H1 (cell line): ENCODE measurements at regions not wholly inside any gene's neighbourhood (a gene's known extent, or its start where the extent isn't known, plus 50 kb on each side); places are given as distances from the start of the nearest gene placed in this dataset.
A peak's percentile ranks its signal among the peaks of the same experiment; 100 is the strongest.

Source experiments
- CTCF ChIA-PET: fragments of 300-600 bp; sonication (Branson Sonifier 250); formaldehyde crosslinking; loops from one replicate; lab custom pipeline; 2021; ENCODE audit not compliant: partially characterized antibody; lab: Charles Lee
- POLR2A ChIA-PET: fragments of 300-600 bp; sonication (Branson Sonifier 250); formaldehyde crosslinking; loops from one replicate; lab custom pipeline; 2021; ENCODE audit warnings: inconsistent platforms; ENCODE audit not compliant: partially characterized antibody; lab: Charles Lee
- DNase-seq, 2 experiments: peaks; one replicate each; pipeline versions ENCODE4 v3.0.0 to v3.0.0-alpha.2; 2010 to 2022; ENCODE audit warnings: low spot score in 2 of 2, low read depth in 1 of 2, mixed read lengths in 1 of 2
- FAIRE-seq: peaks from 2 replicates; lab custom pipeline; 2011; peaks lifted over from hg19 to GRCh38; lab: Jason Lieb, UNC
- H2AFZ ChIP-seq: 2 replicates; pipeline ENCODE4 v1.8.1; 2012; ENCODE audit warnings: low read length, inconsistent platforms
- H2AK5ac ChIP-seq: 2 replicates; pipeline ENCODE4 v1.6.1; 2013; ENCODE audit warnings: low read depth, low read length
- H2BK120ac ChIP-seq: replicated peaks from 2 replicates; pipeline ENCODE3; 2013; ENCODE audit warnings: low read depth, low read length, inconsistent platforms
- H2BK12ac ChIP-seq: 2 replicates; pipeline ENCODE4 v1.6.1; 2013; ENCODE audit warnings: low read depth, low read length
- H2BK15ac ChIP-seq: 2 replicates; pipeline ENCODE4 v1.6.1; 2013; ENCODE audit warnings: low read length
- H2BK20ac ChIP-seq: 2 replicates; pipeline ENCODE4 v1.6.1; 2013; ENCODE audit warnings: low read length
- H2BK5ac ChIP-seq: 2 replicates; pipeline ENCODE4 v1.6.1; 2013; ENCODE audit warnings: low read depth, low read length
- H3K14ac ChIP-seq: 2 replicates; pipeline ENCODE4 v1.6.1; 2013; ENCODE audit warnings: inconsistent platforms; ENCODE audit not compliant: insufficient read length
- H3K18ac ChIP-seq: 2 replicates; pipeline ENCODE4 v1.6.1; 2013; ENCODE audit warnings: low read length; ENCODE audit errors: extremely low read depth
- H3K23ac ChIP-seq: 2 replicates; pipeline ENCODE4 v1.6.1; 2013; ENCODE audit warnings: inconsistent platforms; ENCODE audit not compliant: insufficient read length
- H3K23me2 ChIP-seq: 2 replicates; pipeline ENCODE4 v1.6.1; 2013; ENCODE audit warnings: low read depth, low read length
- H3K27ac ChIP-seq: 2 replicates; pipeline ENCODE4 v1.6.1; 2011; ENCODE audit warnings: low read depth, low read length, inconsistent platforms
- H3K27me3 ChIP-seq, 4 experiments: replicated peaks in 1 of 4; 1 replicate in 1 of 4; 2 replicates in 3 of 4; pipeline versions ENCODE4 v1.6.1 to v1.8.1; 2011 to 2013; ENCODE audit warnings: low read length in 3 of 4, mild to moderate bottlenecking in 3 of 4, inconsistent platforms in 2 of 4, mixed read lengths in 2 of 4, moderate library complexity in 1 of 4; ENCODE audit not compliant: control insufficient read depth in 3 of 4, insufficient read depth in 3 of 4; ENCODE audit errors: extremely low read depth in 1 of 4
- H3K36me3 ChIP-seq, 4 experiments: 2 replicates each; pipeline versions ENCODE4 v1.6.1 to v1.8.1; 2011 to 2013; ENCODE audit warnings: mild to moderate bottlenecking in 4 of 4, low read length in 3 of 4, moderate library complexity in 2 of 4, control low read depth in 1 of 4, inconsistent platforms in 1 of 4; ENCODE audit not compliant: insufficient read depth in 4 of 4, control insufficient read depth in 2 of 4
- H3K4ac ChIP-seq: replicated peaks from 2 replicates; pipeline ENCODE3; 2013; ENCODE audit warnings: low read length, low read depth, mixed read lengths, inconsistent platforms; ENCODE audit not compliant: insufficient read length
- H3K4me1 ChIP-seq, 4 experiments: replicated peaks in 1 of 4; 1 replicate in 1 of 4; 2 replicates in 3 of 4; pipeline versions ENCODE4 v1.6.1 to v1.8.1; 2011 to 2013; ENCODE audit warnings: low read length in 3 of 4, inconsistent platforms in 2 of 4, mixed read lengths in 1 of 4; ENCODE audit not compliant: insufficient read depth in 4 of 4, control insufficient read depth in 3 of 4
- H3K4me2 ChIP-seq, 2 experiments: 2 replicates each; pipeline versions ENCODE4 v1.6.1 to v1.8.1; 2011 to 2013; ENCODE audit warnings: low read depth in 2 of 2, low read length in 2 of 2, control low read depth in 1 of 2, inconsistent platforms in 1 of 2, mild to moderate bottlenecking in 1 of 2; ENCODE audit not compliant: insufficient read depth in 1 of 2
- H3K4me3 ChIP-seq, 4 experiments: fragments of 200-600, 300-600 bp in 1 of 4; sonication (generic), shearing (Covaris generic), sonication (Bioruptor Twin) in 1 of 4; 2 replicates each; pipeline versions ENCODE4 v1.5.1 to v1.8.1; 2011 to 2016; ENCODE audit warnings: low read length in 4 of 4, low read depth in 3 of 4, control low read depth in 2 of 4, inconsistent platforms in 2 of 4, mild to moderate bottlenecking in 2 of 4, mixed read lengths in 1 of 4, moderate library complexity in 1 of 4; ENCODE audit not compliant: insufficient read depth in 2 of 4; ENCODE audit errors: extremely low read depth in 1 of 4
- H3K56ac ChIP-seq: replicated peaks from 2 replicates; pipeline ENCODE3; 2013; ENCODE audit warnings: low read depth, mild to moderate bottlenecking, mixed read lengths, low read length, inconsistent platforms; ENCODE audit not compliant: insufficient read length
- H3K79me1 ChIP-seq: 2 replicates; pipeline ENCODE4 v1.6.1; 2013; ENCODE audit warnings: low read depth, low read length, control low read depth
- H3K79me2 ChIP-seq, 2 experiments: 2 replicates each; pipeline versions ENCODE4 v1.6.1 to v1.8.1; 2012 to 2013; ENCODE audit warnings: low read length in 2 of 2, mild to moderate bottlenecking in 2 of 2, inconsistent platforms in 1 of 2; ENCODE audit not compliant: insufficient read depth in 2 of 2, control insufficient read depth in 1 of 2
- H3K9ac ChIP-seq, 4 experiments: replicated peaks in 1 of 4; 1 replicate in 1 of 4; 2 replicates in 3 of 4; pipeline versions ENCODE4 v1.6.1 to v1.8.1; 2011 to 2013; ENCODE audit warnings: low read depth in 3 of 4, low read length in 3 of 4, control low read depth in 2 of 4, mild to moderate bottlenecking in 2 of 4, moderate library complexity in 2 of 4, inconsistent platforms in 1 of 4; ENCODE audit errors: extremely low read depth in 1 of 4
- H3K9me3 ChIP-seq, 2 experiments: 2 replicates each; pipeline versions ENCODE4 v1.6.1 to v1.8.1; 2012 to 2013; ENCODE audit warnings: mild to moderate bottlenecking in 2 of 2, moderate library complexity in 2 of 2, control low read depth in 1 of 2, inconsistent platforms in 1 of 2, low read depth in 1 of 2, low read length in 1 of 2, mixed read lengths in 1 of 2; ENCODE audit not compliant: insufficient read depth in 2 of 2
- H4K20me1 ChIP-seq, 2 experiments: replicated peaks in 1 of 2; 2 replicates each; pipeline versions ENCODE3 to v1.8.1; 2011 to 2013; ENCODE audit warnings: inconsistent platforms in 2 of 2, low read length in 2 of 2, mild to moderate bottlenecking in 1 of 2; ENCODE audit not compliant: insufficient read depth in 2 of 2, control insufficient read depth in 1 of 2
- H4K5ac ChIP-seq: 2 replicates; pipeline ENCODE4 v1.6.1; 2013; ENCODE audit warnings: low read length, low read depth, mixed read lengths, inconsistent platforms; ENCODE audit not compliant: insufficient read length
- H4K8ac ChIP-seq: 2 replicates; pipeline ENCODE4 v1.8.0; 2013; ENCODE audit warnings: mild to moderate bottlenecking, moderate library complexity, low read length, inconsistent platforms; ENCODE audit not compliant: insufficient read depth; ENCODE audit errors: extremely low read depth
- H4K91ac ChIP-seq: replicated peaks from 2 replicates; pipeline ENCODE3; 2013; ENCODE audit warnings: low read length, mixed read lengths, inconsistent platforms; ENCODE audit not compliant: insufficient read length
- BRCA1 ChIP-seq: IDR thresholded peaks from 2 replicates; pipeline ENCODE4 v1.6.1; 2012; ENCODE audit warnings: low read depth, low read length, improper control_type of control experiment
- SAP30 ChIP-seq: fragments of 300-600 bp; sonication (generic); IDR thresholded peaks from 2 replicates; pipeline ENCODE4 v1.7.1; 2012; ENCODE audit warnings: low read length, moderate library complexity, mild to moderate bottlenecking, inconsistent platforms; ENCODE audit not compliant: insufficient read depth, insufficient replicate concordance
- WGBS, 2 experiments: shearing (Covaris generic) in 1 of 2; methylation state at CpG; one replicate each; pipeline versions ENCODE4 v1.1.6 to v1.1.7; 2013 to 2015; ENCODE audit warnings: low lambda C conversion rate in 2 of 2, mixed read lengths in 2 of 2, inconsistent platforms in 1 of 2, low coverage in 1 of 2, missing lambda C conversion rate in 1 of 2; ENCODE audit not compliant: insufficient replicate concordance in 2 of 2, insufficient coverage in 1 of 2, insufficient read length in 1 of 2; ENCODE audit errors: extremely low coverage in 1 of 2, missing lambda C conversion rate in 1 of 2; 5-methylcytosine and 5-hydroxymethylcytosine counted together

DNA sequence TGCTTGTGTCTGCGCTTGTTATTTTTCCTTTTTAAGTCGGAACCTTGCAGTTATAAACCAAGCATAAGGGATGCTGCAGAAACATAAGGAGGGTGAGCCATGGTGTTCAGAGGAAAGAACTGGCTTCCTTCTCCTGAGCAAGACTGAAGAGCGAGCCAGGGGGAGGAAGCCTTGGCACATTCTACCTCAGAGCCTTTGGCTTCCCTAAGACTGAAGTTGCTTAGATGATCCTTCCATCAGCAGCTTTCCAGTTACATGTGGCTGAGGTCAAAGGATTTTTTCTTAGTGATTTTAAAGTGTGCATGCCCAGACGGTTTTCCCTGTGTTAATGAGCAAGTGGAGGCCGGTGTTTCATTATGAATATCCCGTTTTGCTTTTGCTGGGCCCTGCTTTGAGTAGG, 363.8 kb downstream of the DOK5 start:
- ChIA-PET CTCF (no interaction called here), POLR2A (no interaction called here)
- DNase-seq, result no peak

More for the DNA sequence above, 363.8 kb downstream of the DOK5 start:
- Histone ChIP-seq H3K9me3 (no peaks in the 10 kb centered on the region), H2AK5ac (no peak overlapping the region), H2BK120ac (no peak overlapping the region), H3K79me2 (no peaks in the 10 kb centered on the region), H3K9ac (no peak overlapping the region), H4K20me1 (no peaks in the 10 kb centered on the region), H2BK12ac (no peak overlapping the region), H3K36me3 (no peaks in the 10 kb centered on the region), H2BK20ac (no peak overlapping the region), H3K14ac (peak overlapping the region; percentile 80), H3K56ac (no peak overlapping the region), H3K79me1 (no peaks in the 10 kb centered on the region), H3K4me3 (no peak overlapping the region), H2BK5ac (no peak overlapping the region), H4K91ac (no peak overlapping the region), H4K8ac (no peak overlapping the region), H3K27ac (no peak overlapping the region), H2BK15ac (no peak overlapping the region), H3K4me2 (no peak overlapping the region), H3K23me2 (no peaks in the 10 kb centered on the region; the same call in 1 of the 2 replicates), H3K23ac (no peak overlapping the region), H4K5ac (no peak overlapping the region), H3K18ac (no peak overlapping the region), H3K4me1 (no peaks in the 10 kb centered on the region), H3K27me3 (no peaks in the 10 kb centered on the region), H2AFZ (no peak overlapping the region), H3K4ac (no peak overlapping the region)
- no peak for FAIRE-seq
- 83% methylated on average over 6 of the region's 6 CpGs; no CpG with 5 or more reads in 1 of the 2 experiments for WGBS, 2 experiments
- no peak for TF ChIP-seq SAP30
- no peak for TF ChIP-seq BRCA1
